ENCODE measurements at regions not wholly inside any gene's neighbourhood (a gene's known extent, or its start where the extent isn't known, plus 50 kb on each side); places are given as distances from the start of the nearest gene placed in this dataset.
A peak's percentile ranks its signal among the peaks of the same experiment; 100 is the strongest.

DNA sequence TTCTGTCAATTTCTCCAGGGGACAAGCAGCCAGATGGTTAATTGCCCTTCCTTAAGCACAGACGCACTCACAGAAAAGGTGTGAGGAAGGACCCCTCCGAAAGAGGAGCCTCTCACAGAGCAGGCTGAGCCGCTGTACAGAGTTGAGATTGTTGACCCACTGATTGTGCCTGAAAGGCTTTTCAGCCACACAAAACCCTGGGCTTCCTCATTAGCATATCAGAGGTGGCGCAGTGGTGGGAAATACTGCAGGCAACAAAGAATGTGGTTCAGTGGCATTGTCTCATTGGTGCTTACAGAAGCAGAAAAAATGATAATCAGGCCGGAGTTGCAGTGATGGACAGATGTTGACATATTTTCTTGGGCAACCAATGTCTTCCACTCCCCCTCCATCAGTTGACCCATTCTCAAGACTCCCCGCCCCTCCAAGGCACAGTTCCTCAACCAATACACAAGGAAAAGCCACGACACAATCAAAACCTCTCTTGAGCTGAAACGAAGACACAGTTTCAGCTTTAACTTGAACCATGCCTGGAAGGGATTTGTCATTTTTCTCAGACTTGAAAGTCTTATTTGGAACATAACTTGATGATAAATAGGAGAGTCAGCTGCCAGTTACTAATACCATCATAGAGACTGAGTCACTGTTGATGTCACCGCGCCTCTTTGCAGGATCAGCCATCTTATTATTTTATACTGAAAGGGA, 53.1 kb downstream of the ATXN3L start:
- no peak for DNase-seq

DNA sequence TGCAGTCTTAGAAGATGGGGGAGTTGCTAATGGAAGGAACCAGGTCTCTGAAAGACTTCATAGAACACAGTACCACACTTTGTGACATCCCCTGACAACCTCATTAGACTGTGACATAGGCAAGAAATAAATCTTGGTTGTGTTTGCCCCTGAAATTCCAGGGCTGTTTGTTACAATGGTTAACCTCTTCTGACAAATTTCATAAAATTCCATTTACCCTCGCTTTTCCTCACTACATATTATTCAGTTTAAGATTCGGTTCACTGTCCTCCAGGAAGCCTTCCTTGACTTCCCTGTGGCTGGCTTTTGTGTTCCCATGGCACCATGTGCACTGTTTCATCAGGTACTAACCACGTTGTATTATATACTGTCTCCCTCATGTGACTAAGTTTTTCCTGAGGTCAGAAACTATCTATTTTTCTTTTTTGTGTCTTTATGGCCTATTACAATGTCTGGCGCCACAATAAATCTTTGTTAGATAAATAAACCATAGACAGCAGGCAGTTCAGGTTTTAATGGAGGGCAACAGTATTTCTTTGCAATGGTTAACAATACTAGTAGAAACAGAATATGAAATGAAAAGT, 54.2 kb downstream of the ATXN3L start:
- DNase-seq = no peak

DNA sequence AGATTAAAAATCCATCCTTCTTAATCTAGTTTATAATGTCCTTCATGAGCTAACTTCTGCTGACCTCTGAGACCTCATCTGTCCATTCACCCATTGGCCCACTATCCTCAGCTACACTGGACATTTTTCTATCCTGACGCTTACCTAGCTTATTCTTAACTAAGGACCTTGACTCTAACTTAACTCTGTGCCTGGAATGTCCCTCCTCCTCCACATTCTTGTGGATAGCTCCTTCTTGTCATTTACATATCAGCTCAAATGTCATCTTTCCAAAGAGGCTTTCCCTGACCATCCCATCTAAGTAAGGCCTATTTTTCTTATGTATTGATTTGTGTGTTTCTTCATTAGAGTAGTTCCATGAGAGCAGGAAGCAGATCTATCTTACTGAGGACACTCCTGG, 54.7 kb downstream of the ATXN3L start:
- DNase-seq = no peak

DNA sequence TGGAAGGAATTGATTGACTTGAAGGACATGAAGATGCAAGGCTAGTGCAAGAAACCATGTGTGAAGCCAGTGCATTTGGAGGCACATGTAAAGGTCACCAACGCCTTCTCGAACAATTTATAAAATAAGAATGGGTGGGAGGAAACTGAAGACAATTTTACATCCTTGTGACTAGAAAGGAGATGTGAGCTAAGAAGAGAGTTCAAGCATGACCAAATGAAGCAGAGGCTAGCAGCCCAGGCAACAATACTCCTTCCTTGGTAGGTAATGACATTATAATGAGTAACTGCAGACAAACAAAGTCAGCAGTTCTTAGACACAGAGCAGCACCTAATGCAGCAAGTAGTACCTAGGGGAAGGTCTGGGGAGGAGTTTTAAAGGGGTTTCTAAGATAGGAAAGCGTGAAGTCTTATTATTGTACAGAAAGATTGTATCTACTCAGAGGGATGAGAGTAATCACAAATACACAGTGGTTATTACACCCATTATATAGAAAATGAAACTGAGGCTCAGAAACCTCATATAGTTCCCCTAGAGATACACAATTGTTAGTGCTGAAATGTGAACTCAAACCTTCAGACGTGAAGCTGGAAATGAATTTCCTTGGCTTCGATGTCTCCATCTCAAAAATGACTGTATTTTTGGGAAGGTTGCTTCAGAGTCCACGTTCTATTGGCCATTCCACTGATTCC, 56.1 kb downstream of the ATXN3L start:
- DNase-seq = no peak

DNA sequence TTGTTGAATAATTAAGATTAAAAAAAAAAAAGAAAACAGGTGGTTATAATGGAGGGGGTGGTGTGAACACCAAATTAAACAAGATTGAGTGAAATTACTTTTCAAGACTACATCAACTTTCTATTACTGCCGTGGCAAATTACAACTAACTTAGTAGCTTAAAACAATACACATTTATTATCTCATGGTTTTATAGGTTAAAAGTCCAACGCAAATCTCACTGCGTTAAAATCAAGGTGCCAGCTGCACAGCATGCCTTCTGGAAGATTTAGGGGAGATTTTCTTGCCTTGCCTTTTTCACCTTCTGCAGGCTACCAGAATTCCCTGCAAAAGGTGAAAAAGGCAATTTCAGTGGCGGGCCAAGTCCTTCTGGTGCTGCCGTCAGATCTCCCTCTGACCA, 58.5 kb downstream of the ATXN3L start:
- no peak for DNase-seq

DNA sequence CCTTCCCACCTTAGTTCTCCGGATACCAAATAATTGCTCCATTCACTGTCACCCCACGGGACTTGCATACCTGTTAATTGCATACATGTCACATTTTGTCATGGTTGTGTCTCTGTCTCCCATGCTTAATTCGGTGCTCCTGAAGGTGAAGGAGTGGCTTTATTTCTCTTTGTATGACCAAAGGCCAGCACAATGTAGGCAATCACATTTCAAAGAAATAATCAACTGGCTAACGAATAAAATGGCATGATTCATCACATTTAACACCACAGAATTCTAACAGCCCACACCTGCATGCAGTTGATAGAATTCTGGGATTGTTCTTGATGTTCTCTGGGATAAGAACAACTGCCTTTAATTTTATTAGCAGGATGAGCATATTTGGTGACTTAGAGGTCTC, 59.3 kb downstream of the ATXN3L start:
- DNase-seq = no peak

DNA sequence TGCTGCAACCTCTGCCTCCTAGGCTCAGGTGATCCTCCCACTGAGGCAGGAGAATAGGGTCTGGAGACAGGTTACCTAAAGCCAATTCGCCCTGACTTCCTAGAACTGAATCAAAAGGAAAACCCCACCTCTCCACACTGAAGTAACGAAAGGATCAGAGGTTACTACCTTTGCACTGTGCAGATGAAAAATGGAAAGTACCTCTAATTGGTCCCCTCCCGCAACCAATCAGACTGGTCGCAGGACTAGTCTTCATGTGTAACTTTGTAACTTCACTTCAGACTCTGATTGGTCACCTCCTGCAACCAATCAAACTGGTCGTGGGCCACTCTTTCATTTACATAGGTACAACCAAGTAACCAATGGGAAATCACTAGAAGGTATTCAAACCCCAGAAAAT, 61.1 kb downstream of the ATXN3L start:
- no peak for DNase-seq

DNA sequence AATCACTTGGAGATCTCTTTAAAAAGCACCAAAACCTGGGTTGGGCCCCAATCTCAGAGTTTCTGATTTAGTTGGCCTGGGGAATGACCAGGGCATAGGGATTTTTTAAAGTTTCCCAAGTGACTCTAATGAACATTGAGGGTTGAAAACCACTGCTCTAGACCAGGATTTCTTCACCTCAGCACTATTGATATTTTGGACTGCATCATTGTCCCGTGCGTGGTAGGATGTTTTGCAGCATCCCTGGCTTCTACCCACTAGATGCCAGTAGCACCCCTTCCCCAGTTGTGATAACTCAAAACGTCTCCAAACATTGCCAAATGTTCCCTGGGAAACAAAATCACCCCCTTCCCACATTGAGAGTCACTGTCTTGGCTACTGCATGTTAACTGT, 61.8 kb downstream of the ATXN3L start:
- no peak for DNase-seq

DNA sequence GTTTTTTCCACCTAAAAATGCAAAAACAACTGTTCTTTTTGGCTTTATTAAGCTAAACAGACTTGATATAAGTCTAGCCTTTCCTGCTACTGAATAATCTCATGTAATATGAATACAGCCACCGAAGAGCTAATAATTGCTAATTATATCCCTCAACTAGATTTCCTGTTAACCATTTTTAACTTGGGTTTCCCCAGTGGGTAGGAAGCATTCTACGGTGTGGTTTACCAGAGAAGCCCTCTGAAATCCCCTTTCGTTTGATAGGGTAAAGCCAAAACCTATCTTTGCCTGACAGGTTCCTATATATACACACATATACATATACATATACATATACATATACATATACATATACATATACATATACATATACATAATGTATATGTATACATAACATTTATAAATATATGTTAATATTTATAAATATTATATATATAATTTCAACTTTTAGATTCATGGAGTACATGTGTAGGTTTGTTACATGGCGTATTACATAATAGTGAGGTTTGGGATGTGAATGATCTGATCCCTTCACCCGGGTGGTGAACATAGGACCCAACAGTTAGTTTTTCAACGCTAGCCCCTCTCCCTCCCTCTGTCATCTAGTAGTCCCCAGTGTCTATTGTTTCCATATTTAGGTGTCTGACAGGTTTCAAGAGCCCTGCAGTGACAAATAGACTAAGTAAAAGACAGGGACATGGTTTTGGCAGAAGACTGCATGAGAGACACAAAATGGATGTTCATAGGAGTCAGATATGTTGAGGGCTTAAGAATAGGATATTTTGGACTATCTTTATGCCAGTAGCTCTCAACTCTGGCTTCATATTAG, 62.4 kb downstream of the ATXN3L start:
- DNase-seq = no peak

DNA sequence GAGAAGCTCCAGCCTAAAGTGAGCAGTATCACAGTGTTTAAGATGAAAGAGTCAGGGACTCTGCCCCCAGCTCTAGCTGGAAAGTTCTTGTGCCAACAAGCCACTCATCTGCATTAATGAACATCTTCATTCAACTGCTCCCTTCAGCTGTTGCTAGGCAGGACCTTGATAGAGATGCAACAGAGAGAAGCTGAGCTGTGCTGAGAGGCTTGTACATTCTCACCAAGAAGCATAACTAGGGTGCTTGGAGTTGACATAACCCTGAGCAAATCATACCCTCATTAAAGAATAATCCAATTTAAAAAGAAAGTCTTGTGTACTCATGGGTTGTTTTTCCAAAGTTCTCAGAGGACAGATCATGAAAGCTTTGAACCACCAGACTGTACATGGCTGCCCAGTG, 63.2 kb downstream of the ATXN3L start:
- DNase-seq = no peak

DNA sequence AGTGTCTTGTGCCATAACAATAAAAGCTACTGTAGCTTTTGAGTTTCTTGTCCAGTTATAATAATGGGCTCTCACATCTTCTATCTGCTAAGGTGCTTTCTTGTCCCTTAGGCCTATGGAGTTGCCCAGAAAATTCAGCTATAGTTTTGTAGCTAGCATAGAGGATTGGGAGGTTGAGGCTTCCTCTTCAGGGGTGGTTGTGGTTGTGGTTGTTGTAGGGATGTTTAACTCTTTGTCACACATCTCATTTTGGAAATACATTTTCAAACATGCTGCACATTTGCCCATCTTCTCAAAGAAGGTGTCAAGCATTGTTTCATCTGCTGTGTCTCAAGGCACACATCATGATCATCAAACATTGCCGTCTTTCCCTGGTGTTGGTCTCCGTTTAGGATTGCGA, 65.0 kb downstream of the ATXN3L start:
- no peak for DNase-seq

DNA sequence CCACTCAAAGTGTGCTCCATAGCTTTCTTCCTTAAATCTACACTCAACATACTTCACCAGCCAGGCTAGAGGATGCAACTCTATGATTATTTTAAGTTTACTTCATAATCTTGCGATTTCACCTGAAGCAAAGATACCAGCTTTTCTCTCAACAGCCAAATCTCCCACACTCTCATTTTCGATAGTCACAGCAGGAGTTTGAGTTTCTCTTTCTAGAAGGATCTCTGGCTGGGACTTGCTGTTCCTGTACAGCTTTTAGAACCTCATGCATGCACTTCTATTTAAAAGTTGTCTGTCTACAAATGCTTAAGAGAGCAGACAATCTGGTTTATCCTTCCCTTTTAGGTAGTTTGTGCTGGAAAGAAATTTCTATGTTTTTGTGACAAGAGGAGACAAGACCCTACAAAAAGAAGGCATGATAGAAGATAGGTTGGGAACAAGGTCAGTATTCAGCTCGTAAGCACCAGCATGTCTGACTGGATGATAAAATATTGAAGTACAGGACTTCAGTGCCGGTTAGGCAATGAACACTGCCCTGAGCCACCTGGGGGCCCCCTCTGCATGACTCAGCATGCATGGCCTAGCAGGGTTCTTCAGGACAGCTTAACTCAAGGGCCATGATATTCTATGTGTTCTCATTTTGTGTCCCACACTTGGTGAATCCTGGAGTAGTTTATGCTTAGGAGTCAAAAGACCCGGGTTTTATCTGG, 65.6 kb downstream of the ATXN3L start:
- no peak for DNase-seq

DNA sequence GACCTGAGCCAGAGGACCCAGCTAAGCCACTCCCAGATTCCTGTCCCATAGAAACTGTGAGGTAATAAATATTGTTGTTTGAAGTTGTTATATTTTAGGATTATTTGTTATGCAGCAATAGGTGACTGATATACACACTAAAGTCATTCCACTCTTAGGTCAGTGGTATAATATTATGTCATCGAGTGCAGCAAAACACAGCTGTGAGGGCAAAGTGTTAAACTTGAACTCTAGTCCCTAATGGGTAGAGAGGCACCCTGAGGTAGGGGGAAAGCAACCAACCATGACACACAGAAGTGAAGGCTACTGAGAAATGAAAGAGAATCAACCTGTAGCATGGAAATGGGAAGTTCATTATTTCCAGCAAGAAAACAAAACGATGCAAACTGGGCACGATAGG, 66.6 kb downstream of the ATXN3L start:
- no peak for DNase-seq

DNA sequence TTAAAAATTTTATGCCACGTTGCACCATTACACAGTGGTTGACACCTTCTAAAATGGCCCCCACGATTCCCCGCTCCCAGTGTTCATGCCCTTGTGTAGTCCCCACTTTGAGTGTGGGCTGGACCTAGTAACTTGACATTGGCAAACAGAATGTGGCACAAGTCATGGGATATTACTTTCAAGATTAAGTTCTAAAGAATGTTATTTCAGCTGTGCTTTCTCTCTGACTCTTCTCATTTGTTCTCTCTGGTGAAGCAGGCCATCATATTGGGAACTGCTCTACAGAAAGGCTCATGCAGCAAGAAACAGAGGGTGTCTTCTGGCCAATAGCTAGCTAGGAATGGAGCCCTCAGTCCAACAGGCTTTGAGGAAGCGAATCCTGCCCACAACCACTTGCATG, 67.1 kb downstream of the ATXN3L start:
- no peak for DNase-seq

DNA sequence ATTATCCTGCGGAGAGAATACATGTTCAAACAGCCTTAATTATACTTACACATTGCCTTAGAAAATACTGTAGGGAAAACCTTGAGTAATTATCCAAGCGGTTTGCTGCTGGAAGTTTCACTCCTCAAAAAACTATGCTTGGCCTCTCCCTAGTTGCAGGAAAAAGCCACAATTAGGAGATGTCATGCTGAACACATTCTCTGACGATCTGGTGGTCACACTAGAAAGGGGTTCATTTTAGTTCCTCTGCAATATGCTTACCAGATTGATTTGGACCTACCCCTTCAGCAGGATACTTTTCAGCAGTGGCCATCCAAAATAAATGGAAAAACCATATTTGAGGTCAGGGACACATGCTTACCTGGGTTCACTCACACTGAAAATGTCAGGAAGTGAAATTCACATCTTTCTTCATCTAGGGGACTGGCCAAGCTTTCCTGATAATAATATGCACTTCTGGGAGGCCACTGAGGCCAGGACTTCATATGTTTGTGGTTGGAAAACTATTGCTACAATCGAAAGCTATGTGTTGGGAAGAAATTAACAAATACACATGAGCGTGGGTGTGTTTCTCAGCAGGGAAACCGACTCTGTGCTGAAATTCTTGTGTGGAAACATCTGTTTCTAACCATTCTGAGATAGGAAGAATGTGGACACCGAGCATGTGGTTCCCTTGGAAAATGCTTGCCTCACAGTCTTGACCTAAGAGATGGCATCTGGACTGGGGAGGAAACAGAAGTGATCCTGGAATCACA, 68.8 kb downstream of the ATXN3L start:
- DNase-seq = no peak

DNA sequence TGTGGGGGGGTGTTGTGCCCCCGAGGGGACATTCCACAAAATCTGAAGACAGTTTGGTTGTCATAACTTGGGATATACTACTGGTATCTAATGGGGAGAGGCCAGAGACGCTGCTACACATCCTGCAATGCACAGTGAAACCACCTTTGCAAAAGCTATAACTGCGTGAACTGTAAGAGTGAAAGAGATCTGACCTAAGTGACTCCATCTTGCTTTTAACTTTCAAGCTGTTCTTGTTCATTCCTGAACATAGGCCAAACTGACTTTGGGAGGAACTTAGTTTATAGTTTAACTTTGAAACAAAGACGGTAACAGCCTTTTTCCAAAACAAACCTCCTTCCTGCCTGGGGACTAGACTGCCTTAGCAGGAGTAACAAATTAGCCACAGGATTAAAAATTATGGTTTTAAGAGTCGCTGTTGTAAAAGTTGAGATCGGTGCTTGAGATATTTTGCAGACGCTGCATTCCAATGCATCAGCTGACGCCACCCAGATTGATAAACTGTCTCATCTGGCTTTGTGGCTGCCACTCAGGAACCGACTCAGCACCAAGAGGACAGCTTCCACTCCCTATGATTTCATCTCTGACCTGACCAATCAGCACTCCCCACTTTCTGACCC, 70.9 kb downstream of the ATXN3L start:
- DNase-seq = no peak

DNA sequence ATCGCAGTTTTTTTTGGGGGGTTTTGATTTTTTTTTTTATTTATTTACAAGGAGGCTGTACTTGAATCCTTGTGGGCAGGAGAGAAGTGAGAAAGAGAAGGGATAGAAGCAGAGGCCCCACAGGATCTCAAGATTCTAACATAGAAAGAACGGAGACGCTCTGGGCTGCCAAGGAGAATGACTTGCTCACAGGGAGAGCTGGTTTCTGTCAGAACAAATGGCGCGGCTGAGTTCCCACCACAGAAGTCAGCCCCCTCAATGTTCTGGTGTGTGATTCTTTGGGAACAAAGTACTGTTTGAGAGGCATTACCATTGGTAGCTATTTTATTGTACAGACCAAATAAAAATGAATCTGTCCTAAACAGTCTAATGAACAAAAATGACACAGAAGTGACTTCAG, 80.6 kb downstream of the ATXN3L start:
- no peak for DNase-seq

DNA sequence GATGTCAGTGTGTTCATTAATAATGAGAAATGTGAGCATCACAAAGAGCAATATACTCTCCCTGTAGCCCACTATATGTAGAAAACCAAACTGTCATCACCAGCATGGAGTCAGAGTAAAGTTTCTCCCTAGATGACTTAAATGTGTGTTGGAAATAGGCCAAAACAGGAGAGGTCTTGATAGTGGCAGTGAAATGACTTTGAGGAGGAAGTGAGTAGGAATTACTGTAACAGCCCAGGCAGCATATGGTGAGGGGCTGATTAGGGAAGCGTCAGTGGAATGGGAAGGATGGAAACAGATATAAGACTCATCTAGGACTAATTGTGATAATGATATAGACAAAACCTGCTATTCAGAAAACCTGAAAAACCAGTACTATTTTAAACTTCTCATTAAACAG, 83.9 kb downstream of the ATXN3L start:
- DNase-seq = no peak

DNA sequence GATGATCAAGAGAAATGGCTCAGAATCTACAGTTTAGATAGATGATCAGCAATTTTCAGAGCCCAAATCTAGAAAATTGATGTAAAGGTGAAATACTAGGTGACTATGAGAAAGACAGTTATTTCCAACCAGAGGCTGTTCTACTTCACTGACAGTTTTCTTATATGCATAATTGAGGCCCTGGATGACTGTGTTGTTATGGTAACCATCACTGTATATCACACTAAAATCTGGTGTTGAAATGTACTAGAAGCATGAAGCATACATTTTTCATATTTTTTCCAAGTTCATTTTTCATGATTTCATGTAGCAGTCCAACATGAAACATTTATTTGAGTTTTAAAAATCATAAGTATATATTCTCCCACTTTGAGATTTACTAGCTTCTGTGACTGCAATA, 87.4 kb downstream of the ATXN3L start:
- DNase-seq = no peak

DNA sequence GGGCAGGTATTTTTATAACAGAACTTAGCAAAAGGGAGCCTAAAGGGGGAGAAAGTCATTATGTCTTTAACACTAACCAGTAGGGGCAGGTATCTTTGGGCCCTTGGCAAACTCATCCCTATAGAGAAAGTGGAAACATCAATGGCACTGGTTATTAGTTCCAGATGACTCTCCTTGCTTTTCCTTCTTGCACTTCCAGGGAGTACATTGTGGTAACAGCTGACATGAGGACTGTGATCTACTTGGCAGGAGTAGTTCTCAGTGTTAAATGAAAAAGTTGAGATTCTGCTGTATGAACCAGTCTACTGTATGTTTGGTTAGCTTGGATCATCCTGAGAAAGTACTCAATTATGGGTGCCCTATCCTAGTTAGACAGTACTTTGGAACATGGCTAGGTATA, 93.6 kb downstream of the ATXN3L start:
- no peak for DNase-seq

DNA sequence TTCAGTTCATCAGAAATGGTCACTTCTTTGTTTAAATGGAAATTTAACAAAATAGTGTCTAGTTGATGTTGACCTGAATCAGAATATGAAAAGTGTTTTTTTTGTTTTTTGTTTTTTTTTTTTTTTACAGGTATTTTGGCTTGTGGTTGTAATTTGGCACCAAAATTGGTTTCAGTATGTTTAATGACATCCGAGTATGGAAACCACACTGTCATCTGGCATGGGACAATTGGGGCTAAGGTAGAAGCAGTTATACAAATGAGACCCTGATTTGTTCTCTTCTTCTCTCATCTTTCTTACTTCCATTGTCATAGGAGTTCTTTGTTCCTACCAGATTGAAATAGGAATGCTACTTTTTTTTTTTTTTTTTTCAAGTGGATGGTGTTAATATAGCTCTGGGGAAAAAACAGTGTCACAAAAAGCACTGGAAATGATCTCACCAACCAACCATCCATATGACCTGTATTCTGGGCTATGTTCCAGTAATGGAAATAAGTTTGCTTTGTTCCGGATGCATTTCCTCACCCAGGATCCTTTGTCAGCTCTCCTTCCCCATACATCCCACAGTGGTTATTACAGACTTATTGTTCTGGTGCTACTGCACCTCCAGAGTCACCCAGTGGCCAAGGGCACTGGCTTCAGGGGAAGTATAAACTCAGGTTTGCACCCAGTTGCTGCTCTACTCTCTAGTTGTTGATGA, 95.8 kb downstream of the ATXN3L start:
- DNase-seq = peak; percentile 23

Measured in 8988T (cell line).